H1 (cell line): ENCODE measurements at regions not wholly inside any gene's neighbourhood (a gene's known extent, or its start where the extent isn't known, plus 50 kb on each side); places are given as distances from the start of the nearest gene placed in this dataset.

ENCODE experiments used
- CTCF ChIA-PET: fragments of 300-600 bp; sonication (Branson Sonifier 250); formaldehyde crosslinking; loops from one replicate; lab custom pipeline; 2021; ENCODE audit not compliant: partially characterized antibody; lab: Charles Lee
- POLR2A ChIA-PET: fragments of 300-600 bp; sonication (Branson Sonifier 250); formaldehyde crosslinking; loops from one replicate; lab custom pipeline; 2021; ENCODE audit warnings: inconsistent platforms; ENCODE audit not compliant: partially characterized antibody; lab: Charles Lee
- DNase-seq, 2 experiments: peaks; one replicate each; pipeline versions ENCODE4 v3.0.0 to v3.0.0-alpha.2; 2010 to 2022; ENCODE audit warnings: low spot score in 2 of 2, low read depth in 1 of 2, mixed read lengths in 1 of 2
- FAIRE-seq: peaks from 2 replicates; lab custom pipeline; 2011; peaks lifted over from hg19 to GRCh38; lab: Jason Lieb, UNC
- H2AFZ ChIP-seq: 2 replicates; pipeline ENCODE4 v1.8.1; 2012; ENCODE audit warnings: low read length, inconsistent platforms
- H2AK5ac ChIP-seq: 2 replicates; pipeline ENCODE4 v1.6.1; 2013; ENCODE audit warnings: low read depth, low read length
- H2BK120ac ChIP-seq: replicated peaks from 2 replicates; pipeline ENCODE3; 2013; ENCODE audit warnings: low read depth, low read length, inconsistent platforms
- H2BK12ac ChIP-seq: 2 replicates; pipeline ENCODE4 v1.6.1; 2013; ENCODE audit warnings: low read depth, low read length
- H2BK15ac ChIP-seq: 2 replicates; pipeline ENCODE4 v1.6.1; 2013; ENCODE audit warnings: low read length
- H2BK20ac ChIP-seq: 2 replicates; pipeline ENCODE4 v1.6.1; 2013; ENCODE audit warnings: low read length
- H2BK5ac ChIP-seq: 2 replicates; pipeline ENCODE4 v1.6.1; 2013; ENCODE audit warnings: low read depth, low read length
- H3K14ac ChIP-seq: 2 replicates; pipeline ENCODE4 v1.6.1; 2013; ENCODE audit warnings: inconsistent platforms; ENCODE audit not compliant: insufficient read length
- H3K18ac ChIP-seq: 2 replicates; pipeline ENCODE4 v1.6.1; 2013; ENCODE audit warnings: low read length; ENCODE audit errors: extremely low read depth
- H3K23ac ChIP-seq: 2 replicates; pipeline ENCODE4 v1.6.1; 2013; ENCODE audit warnings: inconsistent platforms; ENCODE audit not compliant: insufficient read length
- H3K23me2 ChIP-seq: 2 replicates; pipeline ENCODE4 v1.6.1; 2013; ENCODE audit warnings: low read depth, low read length
- H3K27ac ChIP-seq: 2 replicates; pipeline ENCODE4 v1.6.1; 2011; ENCODE audit warnings: low read depth, low read length, inconsistent platforms
- H3K27me3 ChIP-seq, 4 experiments: replicated peaks in 1 of 4; 1 replicate in 1 of 4; 2 replicates in 3 of 4; pipeline versions ENCODE4 v1.6.1 to v1.8.1; 2011 to 2013; ENCODE audit warnings: low read length in 3 of 4, mild to moderate bottlenecking in 3 of 4, inconsistent platforms in 2 of 4, mixed read lengths in 2 of 4, moderate library complexity in 1 of 4; ENCODE audit not compliant: control insufficient read depth in 3 of 4, insufficient read depth in 3 of 4; ENCODE audit errors: extremely low read depth in 1 of 4
- H3K36me3 ChIP-seq, 4 experiments: 2 replicates each; pipeline versions ENCODE4 v1.6.1 to v1.8.1; 2011 to 2013; ENCODE audit warnings: mild to moderate bottlenecking in 4 of 4, low read length in 3 of 4, moderate library complexity in 2 of 4, control low read depth in 1 of 4, inconsistent platforms in 1 of 4; ENCODE audit not compliant: insufficient read depth in 4 of 4, control insufficient read depth in 2 of 4
- H3K4ac ChIP-seq: replicated peaks from 2 replicates; pipeline ENCODE3; 2013; ENCODE audit warnings: low read length, low read depth, mixed read lengths, inconsistent platforms; ENCODE audit not compliant: insufficient read length
- H3K4me1 ChIP-seq, 4 experiments: replicated peaks in 1 of 4; 1 replicate in 1 of 4; 2 replicates in 3 of 4; pipeline versions ENCODE4 v1.6.1 to v1.8.1; 2011 to 2013; ENCODE audit warnings: low read length in 3 of 4, inconsistent platforms in 2 of 4, mixed read lengths in 1 of 4; ENCODE audit not compliant: insufficient read depth in 4 of 4, control insufficient read depth in 3 of 4
- H3K4me2 ChIP-seq, 2 experiments: 2 replicates each; pipeline versions ENCODE4 v1.6.1 to v1.8.1; 2011 to 2013; ENCODE audit warnings: low read depth in 2 of 2, low read length in 2 of 2, control low read depth in 1 of 2, inconsistent platforms in 1 of 2, mild to moderate bottlenecking in 1 of 2; ENCODE audit not compliant: insufficient read depth in 1 of 2
- H3K4me3 ChIP-seq, 4 experiments: fragments of 200-600, 300-600 bp in 1 of 4; sonication (generic), shearing (Covaris generic), sonication (Bioruptor Twin) in 1 of 4; 2 replicates each; pipeline versions ENCODE4 v1.5.1 to v1.8.1; 2011 to 2016; ENCODE audit warnings: low read length in 4 of 4, low read depth in 3 of 4, control low read depth in 2 of 4, inconsistent platforms in 2 of 4, mild to moderate bottlenecking in 2 of 4, mixed read lengths in 1 of 4, moderate library complexity in 1 of 4; ENCODE audit not compliant: insufficient read depth in 2 of 4; ENCODE audit errors: extremely low read depth in 1 of 4
- H3K56ac ChIP-seq: replicated peaks from 2 replicates; pipeline ENCODE3; 2013; ENCODE audit warnings: low read depth, mild to moderate bottlenecking, mixed read lengths, low read length, inconsistent platforms; ENCODE audit not compliant: insufficient read length
- H3K79me1 ChIP-seq: 2 replicates; pipeline ENCODE4 v1.6.1; 2013; ENCODE audit warnings: low read depth, low read length, control low read depth
- H3K79me2 ChIP-seq, 2 experiments: 2 replicates each; pipeline versions ENCODE4 v1.6.1 to v1.8.1; 2012 to 2013; ENCODE audit warnings: low read length in 2 of 2, mild to moderate bottlenecking in 2 of 2, inconsistent platforms in 1 of 2; ENCODE audit not compliant: insufficient read depth in 2 of 2, control insufficient read depth in 1 of 2
- H3K9ac ChIP-seq, 4 experiments: replicated peaks in 1 of 4; 1 replicate in 1 of 4; 2 replicates in 3 of 4; pipeline versions ENCODE4 v1.6.1 to v1.8.1; 2011 to 2013; ENCODE audit warnings: low read depth in 3 of 4, low read length in 3 of 4, control low read depth in 2 of 4, mild to moderate bottlenecking in 2 of 4, moderate library complexity in 2 of 4, inconsistent platforms in 1 of 4; ENCODE audit errors: extremely low read depth in 1 of 4
- H3K9me3 ChIP-seq, 2 experiments: 2 replicates each; pipeline versions ENCODE4 v1.6.1 to v1.8.1; 2012 to 2013; ENCODE audit warnings: mild to moderate bottlenecking in 2 of 2, moderate library complexity in 2 of 2, control low read depth in 1 of 2, inconsistent platforms in 1 of 2, low read depth in 1 of 2, low read length in 1 of 2, mixed read lengths in 1 of 2; ENCODE audit not compliant: insufficient read depth in 2 of 2
- H4K20me1 ChIP-seq, 2 experiments: replicated peaks in 1 of 2; 2 replicates each; pipeline versions ENCODE3 to v1.8.1; 2011 to 2013; ENCODE audit warnings: inconsistent platforms in 2 of 2, low read length in 2 of 2, mild to moderate bottlenecking in 1 of 2; ENCODE audit not compliant: insufficient read depth in 2 of 2, control insufficient read depth in 1 of 2
- H4K5ac ChIP-seq: 2 replicates; pipeline ENCODE4 v1.6.1; 2013; ENCODE audit warnings: low read length, low read depth, mixed read lengths, inconsistent platforms; ENCODE audit not compliant: insufficient read length
- H4K8ac ChIP-seq: 2 replicates; pipeline ENCODE4 v1.8.0; 2013; ENCODE audit warnings: mild to moderate bottlenecking, moderate library complexity, low read length, inconsistent platforms; ENCODE audit not compliant: insufficient read depth; ENCODE audit errors: extremely low read depth
- H4K91ac ChIP-seq: replicated peaks from 2 replicates; pipeline ENCODE3; 2013; ENCODE audit warnings: low read length, mixed read lengths, inconsistent platforms; ENCODE audit not compliant: insufficient read length
- ASH2L ChIP-seq: fragments of 200-600, 300-600 bp; sonication (generic); IDR thresholded peaks from one replicate; pipeline ENCODE4 v1.7.1; 2017; ENCODE audit warnings: low read length
- SIN3A ChIP-seq, 2 experiments: IDR thresholded peaks in 1 of 2; conservative IDR thresholded peaks in 1 of 2; 2 replicates each; pipeline ENCODE4 v1.6.1; 2011 to 2012; ENCODE audit warnings: low read length in 2 of 2, improper control_type of control experiment in 1 of 2, low read depth in 1 of 2, mild to moderate bottlenecking in 1 of 2
- SUZ12 ChIP-seq: fragments of 200-600 bp; sonication (generic); IDR thresholded peaks from 2 replicates; pipeline ENCODE4 v1.6.1; 2012; ENCODE audit warnings: mild to moderate bottlenecking, inconsistent platforms, low read length, moderate library complexity, mixed read lengths
- TCF12 ChIP-seq: IDR thresholded peaks from 2 replicates; pipeline ENCODE4 v1.6.1; 2011; ENCODE audit warnings: low read depth, mild to moderate bottlenecking, low read length
- ZNF274 ChIP-seq: IDR thresholded peaks from 2 replicates; pipeline ENCODE4 v1.7.0; 2012; ENCODE audit warnings: low read length, borderline replicate concordance; ENCODE audit errors: extremely low read depth
- WGBS, 2 experiments: shearing (Covaris generic) in 1 of 2; methylation state at CpG; one replicate each; pipeline versions ENCODE4 v1.1.6 to v1.1.7; 2013 to 2015; ENCODE audit warnings: low lambda C conversion rate in 2 of 2, mixed read lengths in 2 of 2, inconsistent platforms in 1 of 2, low coverage in 1 of 2, missing lambda C conversion rate in 1 of 2; ENCODE audit not compliant: insufficient replicate concordance in 2 of 2, insufficient coverage in 1 of 2, insufficient read length in 1 of 2; ENCODE audit errors: extremely low coverage in 1 of 2, missing lambda C conversion rate in 1 of 2; 5-methylcytosine and 5-hydroxymethylcytosine counted together

- Histone ChIP-seq H2AK5ac (no peak overlapping the region), H2AFZ (no peak overlapping the region), H3K79me2 (no peaks in the 10 kb centered on the region), H4K20me1 (no peaks in the 10 kb centered on the region), H3K56ac (no peak overlapping the region), H4K5ac (no peak overlapping the region), H4K91ac (no peak overlapping the region), H3K27ac (no peak overlapping the region), H2BK120ac (no peak overlapping the region), H3K18ac (no peak overlapping the region), H4K8ac (no peak overlapping the region), H3K9me3 (no peaks in the 10 kb centered on the region), H3K23me2 (no peaks in the 10 kb centered on the region), H3K36me3 (no peaks in the 10 kb centered on the region), H3K4me2 (no peak overlapping the region), H3K4ac (no peak overlapping the region), H2BK20ac (no peak overlapping the region), H3K23ac (no peak overlapping the region), H2BK12ac (no peak overlapping the region), H3K4me3 (no peak overlapping the region), H3K27me3 (no peaks in the 10 kb centered on the region), H3K79me1 (no peaks in the 10 kb centered on the region), H3K4me1 (no peaks in the 10 kb centered on the region), H2BK15ac (no peak overlapping the region), H2BK5ac (no peak overlapping the region), H3K9ac (no peak overlapping the region), H3K14ac (no peak overlapping the region)
- ChIA-PET CTCF (interaction anchor here (0.6 kb wide), 2 partner anchors 14 to 270 kb away, joined by 3 to 4 read pairs; no protein-coding TSS in a partner anchor), POLR2A (no interaction called here)
- FAIRE-seq, result no peak
- no peak for DNase-seq
- WGBS, 2 experiments, result 100% methylated on average over 2 of the region's 2 CpGs; no CpG with 5 or more reads in 1 of the 2 experiments
- TF ChIP-seq SIN3A (conservative IDR thresholded peaks at IDR 0.05 in 1 of 2, IDR thresholded peaks at IDR 0.05 in 1 of 2; ENCODE audit: low read depth in 1 of 2, low read length in 2 of 2), result no peak
- TF ChIP-seq TCF12, result no peak
- no peak for TF ChIP-seq ASH2L
- TF ChIP-seq ZNF274, result no peak
- TF ChIP-seq SUZ12, result no peak
Observed at GRCh38 chr6:154651656-154652055, 81.6 kb upstream of the SCAF8 start.
